Astrocyte of the cerebellum (primary cell): ENCODE measurements at regions not wholly inside any gene's neighbourhood (a gene's known extent, or its start where the extent isn't known, plus 50 kb on each side); places are given as distances from the start of the nearest gene placed in this dataset.

ENCODE experiments used
- DNase-seq: peaks from one replicate; pipeline ENCODE4 v3.0.0-alpha.2; 2011; ENCODE audit warnings: low read depth
- H3K4me3 ChIP-seq: 2 replicates; pipeline ENCODE4 v1.5.1; 2011; ENCODE audit warnings: mild to moderate bottlenecking, low read depth, low read length, moderate library complexity
- in situ Hi-C: cut with HindIII; loops from 2 replicates; pipeline ENCODE4 v1.10.0; 2017; ENCODE audit warnings: low sequenced_read_pairs
- TF ChIP-seq, protein P1 (sequence below): IDR thresholded peaks from 2 replicates; pipeline ENCODE4 v1.5.1; 2012; ENCODE audit warnings: low read length, low read depth, moderate library complexity, mild to moderate bottlenecking; ENCODE audit errors: missing control alignments

DNA sequence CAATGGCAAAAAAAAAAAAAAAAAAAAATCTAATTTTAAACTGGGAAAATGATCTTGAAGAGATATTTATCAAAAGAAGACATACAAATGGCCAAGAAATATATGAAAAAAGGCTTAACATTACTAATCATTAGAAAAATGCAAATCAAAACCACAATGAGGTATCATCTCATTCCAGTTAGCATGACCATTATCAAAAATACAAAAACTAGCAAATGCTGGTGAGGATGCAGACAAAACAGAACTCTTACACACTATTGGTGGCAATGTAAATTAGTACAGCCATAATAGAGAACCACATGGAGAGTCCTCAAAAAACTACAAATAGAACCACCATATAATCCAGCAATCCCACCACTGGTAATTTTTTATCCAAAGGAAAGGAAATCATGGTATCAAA lies 489.6 kb downstream of the TNS3 start:
- H3K4me3 ChIP-seq: no peak overlapping the region
- TF ChIP-seq, protein P1, sequence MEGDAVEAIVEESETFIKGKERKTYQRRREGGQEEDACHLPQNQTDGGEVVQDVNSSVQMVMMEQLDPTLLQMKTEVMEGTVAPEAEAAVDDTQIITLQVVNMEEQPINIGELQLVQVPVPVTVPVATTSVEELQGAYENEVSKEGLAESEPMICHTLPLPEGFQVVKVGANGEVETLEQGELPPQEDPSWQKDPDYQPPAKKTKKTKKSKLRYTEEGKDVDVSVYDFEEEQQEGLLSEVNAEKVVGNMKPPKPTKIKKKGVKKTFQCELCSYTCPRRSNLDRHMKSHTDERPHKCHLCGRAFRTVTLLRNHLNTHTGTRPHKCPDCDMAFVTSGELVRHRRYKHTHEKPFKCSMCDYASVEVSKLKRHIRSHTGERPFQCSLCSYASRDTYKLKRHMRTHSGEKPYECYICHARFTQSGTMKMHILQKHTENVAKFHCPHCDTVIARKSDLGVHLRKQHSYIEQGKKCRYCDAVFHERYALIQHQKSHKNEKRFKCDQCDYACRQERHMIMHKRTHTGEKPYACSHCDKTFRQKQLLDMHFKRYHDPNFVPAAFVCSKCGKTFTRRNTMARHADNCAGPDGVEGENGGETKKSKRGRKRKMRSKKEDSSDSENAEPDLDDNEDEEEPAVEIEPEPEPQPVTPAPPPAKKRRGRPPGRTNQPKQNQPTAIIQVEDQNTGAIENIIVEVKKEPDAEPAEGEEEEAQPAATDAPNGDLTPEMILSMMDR: no peak
- in situ Hi-C loops: loop anchor here (25.0 kb wide), 1 partner anchor 730 kb away; no protein-coding TSS in a partner anchor
- DNase-seq: no peak

DNA sequence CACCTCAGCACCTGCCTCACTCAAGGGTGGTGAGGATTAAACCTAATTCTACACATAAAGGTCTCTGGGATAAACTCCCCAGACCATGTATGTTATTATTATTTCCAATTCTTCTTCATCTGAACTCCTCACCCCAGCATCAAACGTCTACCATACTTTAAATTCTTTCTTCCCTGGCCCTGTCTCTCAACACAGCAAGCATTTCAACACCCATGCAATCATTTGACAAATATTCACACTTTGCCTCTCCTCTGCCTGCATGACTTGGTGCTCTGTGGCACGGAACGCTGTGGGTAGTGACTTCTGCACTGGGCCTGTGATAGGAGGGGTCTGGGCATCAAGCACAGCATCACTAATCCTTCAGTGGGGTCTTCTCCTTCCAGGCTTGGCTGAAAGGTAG lies 490.8 kb downstream of the TNS3 start:
- in situ Hi-C loops: loop anchor here (25.0 kb wide), 1 partner anchor 729 kb away; no protein-coding TSS in a partner anchor
- TF ChIP-seq, protein P1: no peak
- DNase-seq: no peak
- H3K4me3 ChIP-seq: no peak overlapping the region

DNA sequence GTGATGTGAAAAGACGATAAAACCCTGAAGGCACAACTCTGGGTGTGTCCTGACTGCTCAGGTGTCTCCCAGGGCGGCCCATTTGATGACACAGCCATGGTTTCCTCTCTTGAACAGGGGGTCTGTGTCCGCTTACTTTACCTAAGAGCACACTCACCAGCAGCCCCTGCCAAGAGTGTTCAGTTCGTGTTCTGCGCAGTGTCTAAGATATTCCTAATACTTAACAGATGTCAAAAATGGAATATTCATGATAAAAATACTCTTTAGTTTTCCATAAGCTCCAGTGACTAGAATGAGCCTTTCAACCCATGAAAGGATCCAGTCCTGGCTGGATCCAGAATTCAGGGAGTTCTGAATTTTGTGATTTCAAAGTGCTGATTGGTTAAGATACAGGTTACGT lies 492.4 kb downstream of the TNS3 start:
- H3K4me3 ChIP-seq: no peak overlapping the region
- in situ Hi-C loops: loop anchor here (25.0 kb wide), 1 partner anchor 727 kb away; no protein-coding TSS in a partner anchor
- TF ChIP-seq, protein P1: no peak
- no peak for DNase-seq

DNA sequence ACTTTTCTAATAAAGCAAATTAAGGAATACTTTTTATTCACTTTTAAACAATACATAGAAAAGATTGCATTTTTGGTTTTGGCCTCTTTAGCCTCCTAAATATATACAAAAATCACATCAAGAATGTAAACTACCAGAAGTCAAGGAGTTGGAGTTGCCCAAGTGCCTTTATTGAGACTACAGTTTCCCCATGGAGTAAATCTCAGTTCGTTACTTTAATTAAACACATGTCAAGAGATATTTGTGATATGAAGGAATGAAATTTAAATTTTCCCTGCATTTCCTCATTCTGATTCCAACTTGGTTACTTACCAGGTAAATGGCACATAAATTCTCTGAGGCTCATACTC lies 492.9 kb downstream of the TNS3 start:
- no peak for DNase-seq
- in situ Hi-C loops: loop anchor here (25.0 kb wide), 1 partner anchor 727 kb away; no protein-coding TSS in a partner anchor
- no peak overlapping the region for H3K4me3 ChIP-seq
- TF ChIP-seq, protein P1: no peak

DNA sequence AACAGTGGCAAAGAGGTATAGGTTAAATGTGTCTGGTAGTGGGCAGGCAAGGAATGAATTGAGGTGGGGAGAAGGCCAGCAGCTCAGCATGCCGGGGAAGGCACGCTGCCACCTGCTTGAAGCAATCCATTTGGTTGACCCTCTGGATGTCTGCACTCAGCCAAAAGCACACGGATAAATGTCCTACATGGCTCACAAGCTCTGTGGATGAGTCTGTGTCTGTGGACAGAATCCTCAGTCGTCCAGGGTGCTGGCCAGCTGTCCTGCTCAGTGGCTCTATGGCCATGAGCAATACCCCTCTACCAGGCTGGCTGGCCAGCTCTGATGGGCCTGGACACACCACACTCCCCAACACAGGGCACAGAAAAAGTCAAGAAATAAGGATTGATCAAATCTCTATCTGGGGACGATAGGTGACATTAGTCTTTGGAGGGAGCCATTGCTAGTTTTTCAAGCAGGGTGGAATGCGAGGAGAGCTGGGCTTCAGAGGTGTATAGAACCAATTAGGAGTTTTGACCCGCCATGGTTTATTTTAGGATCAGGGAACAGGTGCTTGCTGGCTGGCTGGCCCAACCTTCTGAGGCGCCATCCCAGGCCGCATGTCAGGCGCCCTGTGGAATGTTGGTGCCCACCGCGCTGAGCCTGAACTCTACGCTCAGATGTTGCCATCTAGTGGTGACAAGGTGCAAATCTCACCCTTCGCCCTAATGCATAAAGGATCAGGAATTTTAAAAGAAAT lies 493.4 kb downstream of the TNS3 start:
- TF ChIP-seq, protein P1: peak; percentile 69
- H3K4me3 ChIP-seq: no peak overlapping the region
- peak; percentile 50 for DNase-seq
- in situ Hi-C loops: loop anchor here (25.0 kb wide), 1 partner anchor 726 kb away; no protein-coding TSS in a partner anchor

DNA sequence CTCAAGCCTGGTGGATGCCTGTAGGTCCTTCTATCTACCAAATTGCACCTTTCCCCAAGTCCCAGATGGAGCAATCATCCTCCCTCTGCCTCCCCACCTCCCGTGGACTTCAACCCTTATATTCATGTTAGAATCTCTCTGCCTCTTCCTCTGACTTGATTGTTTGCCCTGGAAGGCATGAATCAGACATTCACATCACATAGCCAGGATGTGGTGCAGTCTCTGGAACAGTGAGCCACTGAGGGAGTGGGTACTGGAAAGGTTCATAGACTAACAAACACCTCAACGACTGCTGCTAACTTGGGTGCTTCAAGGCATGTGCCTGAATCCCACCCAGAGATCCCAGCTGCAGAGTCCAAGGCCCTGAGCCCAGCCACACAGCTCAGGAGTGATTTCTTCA lies 494.0 kb downstream of the TNS3 start:
- TF ChIP-seq, protein P1: no peak
- no peak for DNase-seq
- no peak overlapping the region for H3K4me3 ChIP-seq
- in situ Hi-C loops: loop anchor here (25.0 kb wide), 1 partner anchor 726 kb away; no protein-coding TSS in a partner anchor
